Memory B cell (primary cell): ENCODE measurements at regions not wholly inside any gene's neighbourhood (a gene's known extent, or its start where the extent isn't known, plus 50 kb on each side); places are given as distances from the start of the nearest gene placed in this dataset.

Source experiments
- ATAC-seq: fragments of 150-1000 bp; cut with Tn5 transposase; 2 replicates; pipeline ENCODE4 v1.10.0; 2021; ENCODE audit warnings: low read depth, mild to moderate bottlenecking, moderate library complexity
- DNase-seq, 2 donors: peaks; one replicate each; pipeline ENCODE4 v3.0.0; 2022; ENCODE audit warnings: low spot score in 2 of 2
- H3K27ac Mint-ChIP-seq: one replicate; pipeline ENCODE4 v1.8.0; 2022; ENCODE audit warnings: mild to moderate bottlenecking, moderate library complexity, mixed read lengths
- H3K27me3 Mint-ChIP-seq: one replicate; pipeline ENCODE4 v1.8.0; 2022; ENCODE audit warnings: mixed read lengths
- H3K36me3 Mint-ChIP-seq: one replicate; pipeline ENCODE4 v1.8.0; 2022; ENCODE audit warnings: mild to moderate bottlenecking, mixed read lengths
- H3K4me1 Mint-ChIP-seq: one replicate; pipeline ENCODE4 v1.8.0; 2022; ENCODE audit warnings: mixed read lengths
- H3K4me3 Mint-ChIP-seq: one replicate; pipeline ENCODE4 v1.8.0; 2022; ENCODE audit warnings: mild to moderate bottlenecking, moderate library complexity, mixed read lengths
- H3K9me3 Mint-ChIP-seq: one replicate; pipeline ENCODE4 v1.8.0; 2022; ENCODE audit warnings: mixed read lengths

DNA sequence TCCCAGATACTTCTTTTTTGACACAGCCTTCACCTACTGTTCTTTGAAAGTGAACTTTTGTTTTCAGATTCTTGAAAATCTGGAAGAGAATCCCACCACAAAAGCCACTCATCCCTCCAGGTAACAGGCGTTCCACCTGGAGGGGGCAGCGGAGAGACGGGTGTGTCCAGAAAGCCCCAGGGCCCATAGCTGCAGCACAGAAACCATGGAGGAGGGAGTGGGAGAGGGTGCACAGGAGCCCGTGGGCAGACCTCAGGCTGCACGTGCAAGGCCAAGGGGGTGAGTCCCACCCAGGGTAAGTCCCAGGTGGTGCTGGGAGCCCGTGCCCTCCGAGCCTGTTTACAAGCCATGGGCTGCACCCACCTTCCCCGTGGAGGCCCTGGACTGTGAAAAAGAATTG lies 86.5 kb downstream of the PSMG1 start:
- H3K4me3 Mint-ChIP-seq: no peak overlapping the region
- H3K27ac Mint-ChIP-seq: no peak overlapping the region
- no peaks in the 10 kb centered on the region for H3K9me3 Mint-ChIP-seq
- H3K36me3 Mint-ChIP-seq: no peaks in the 10 kb centered on the region
- DNase-seq (no peak), ATAC-seq (no peak)
- no peaks in the 10 kb centered on the region for H3K27me3 Mint-ChIP-seq
- peaks cover 8% of the 10 kb centered on the region for H3K4me1 Mint-ChIP-seq

DNA sequence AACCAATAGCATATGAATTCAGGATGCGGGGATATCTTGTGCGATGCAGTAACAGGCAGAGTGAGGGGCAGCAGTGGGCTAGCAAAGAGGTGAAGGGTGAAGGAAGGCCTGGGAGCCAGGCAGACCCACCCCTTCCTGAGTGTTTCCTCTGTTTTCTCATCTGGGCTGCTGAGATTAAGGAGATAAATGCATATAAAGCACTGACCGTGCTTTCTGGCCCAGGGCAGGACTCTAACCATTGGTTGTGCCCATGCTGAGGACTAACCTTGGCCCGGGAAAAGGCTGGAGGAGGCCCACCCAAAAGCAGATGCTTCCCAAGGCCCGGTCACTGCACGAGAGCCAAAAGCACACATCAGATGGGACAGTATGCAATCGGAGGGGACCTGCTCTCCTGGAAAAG lies 87.6 kb downstream of the PSMG1 start:
- ATAC-seq (no peak), DNase-seq (no peak)
- H3K4me1 Mint-ChIP-seq: peaks cover 8% of the 10 kb centered on the region
- H3K9me3 Mint-ChIP-seq: no peaks in the 10 kb centered on the region
- H3K36me3 Mint-ChIP-seq: no peaks in the 10 kb centered on the region
- H3K4me3 Mint-ChIP-seq: no peak overlapping the region
- no peak overlapping the region for H3K27ac Mint-ChIP-seq
- H3K27me3 Mint-ChIP-seq: peaks cover 3% of the 10 kb centered on the region

- H3K36me3 Mint-ChIP-seq: no peaks in the 10 kb centered on the region
- H3K4me1 Mint-ChIP-seq: peaks cover 8% of the 10 kb centered on the region
- peaks cover 5% of the 10 kb centered on the region for H3K27me3 Mint-ChIP-seq
- DNase-seq (no peak), ATAC-seq (no peak)
- no peaks in the 10 kb centered on the region for H3K9me3 Mint-ChIP-seq
- no peak overlapping the region for H3K27ac Mint-ChIP-seq
- no peak overlapping the region for H3K4me3 Mint-ChIP-seq
Measured at GRCh38 chr21:39094847-39095579, 88.2 kb downstream of the PSMG1 start.

- peaks cover 8% of the 10 kb centered on the region for H3K4me1 Mint-ChIP-seq
- ATAC-seq (no peak), DNase-seq (no peak)
- no peaks in the 10 kb centered on the region for H3K9me3 Mint-ChIP-seq
- H3K36me3 Mint-ChIP-seq: no peaks in the 10 kb centered on the region
- peaks cover 5% of the 10 kb centered on the region for H3K27me3 Mint-ChIP-seq
- no peak overlapping the region for H3K4me3 Mint-ChIP-seq
- H3K27ac Mint-ChIP-seq: no peak overlapping the region
Measured at GRCh38 chr21:39094087-39094780, 89.0 kb downstream of the PSMG1 start.

DNA sequence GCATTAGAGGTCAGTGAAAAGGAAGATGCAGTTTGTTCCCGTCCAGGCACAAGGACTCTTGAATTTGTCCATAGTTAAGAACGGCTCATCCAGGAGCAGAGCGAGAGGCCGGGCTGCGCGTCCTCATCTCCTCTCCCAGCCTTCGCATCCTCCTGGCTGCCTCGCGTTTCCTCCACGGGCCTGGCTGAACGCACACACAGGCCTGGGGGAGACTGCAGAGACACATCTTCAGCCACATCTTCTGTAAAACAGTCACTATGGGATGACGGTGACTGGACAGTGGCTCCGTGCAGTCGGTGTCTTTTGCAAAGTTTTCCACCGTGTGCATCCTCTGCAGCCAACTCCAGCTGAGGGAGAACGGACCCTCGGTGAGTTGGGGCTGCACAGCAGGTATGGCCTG lies 89.7 kb downstream of the PSMG1 start:
- H3K4me3 Mint-ChIP-seq: no peak overlapping the region
- H3K36me3 Mint-ChIP-seq: no peaks in the 10 kb centered on the region
- peaks cover 5% of the 10 kb centered on the region for H3K27me3 Mint-ChIP-seq
- DNase-seq (no peak), ATAC-seq (no peak)
- H3K4me1 Mint-ChIP-seq: peaks cover 8% of the 10 kb centered on the region
- H3K9me3 Mint-ChIP-seq: no peaks in the 10 kb centered on the region
- H3K27ac Mint-ChIP-seq: no peak overlapping the region

DNA sequence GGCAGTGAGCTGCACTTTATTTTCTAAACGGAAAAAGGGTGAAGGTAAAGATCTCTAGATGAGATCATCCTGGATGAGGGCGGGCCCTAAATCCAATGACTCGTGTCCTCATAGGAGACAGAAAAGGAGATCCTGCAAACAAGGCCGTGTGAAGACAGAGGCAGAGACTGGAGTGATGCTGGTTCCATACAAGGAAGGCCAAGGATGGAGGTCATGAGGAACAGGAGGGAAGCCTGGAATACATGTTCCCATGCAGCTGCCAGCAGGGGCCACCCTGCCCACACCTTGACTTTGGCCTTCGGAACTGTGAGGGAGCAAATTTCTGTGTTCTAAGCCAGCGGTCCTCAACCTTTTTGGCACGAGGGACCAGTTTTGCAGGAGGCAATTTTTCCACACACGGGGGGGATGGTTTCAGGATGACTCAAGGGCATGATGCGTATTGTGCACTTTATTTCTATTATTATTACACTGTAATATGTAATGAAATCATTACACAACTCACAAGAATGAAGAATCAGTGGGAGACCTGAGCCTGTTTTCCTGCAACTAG lies 94.3 kb downstream of the PSMG1 start:
- Mint-ChIP-seq H3K27ac (no peak overlapping the region), H3K4me1 (peaks cover under 1% of the 10 kb centered on the region), H3K36me3 (no peaks in the 10 kb centered on the region), H3K27me3 (peaks cover 10% of the 10 kb centered on the region), H3K4me3 (no peak overlapping the region), H3K9me3 (no peaks in the 10 kb centered on the region)
- no peak for ATAC-seq
- no peak for DNase-seq

DNA sequence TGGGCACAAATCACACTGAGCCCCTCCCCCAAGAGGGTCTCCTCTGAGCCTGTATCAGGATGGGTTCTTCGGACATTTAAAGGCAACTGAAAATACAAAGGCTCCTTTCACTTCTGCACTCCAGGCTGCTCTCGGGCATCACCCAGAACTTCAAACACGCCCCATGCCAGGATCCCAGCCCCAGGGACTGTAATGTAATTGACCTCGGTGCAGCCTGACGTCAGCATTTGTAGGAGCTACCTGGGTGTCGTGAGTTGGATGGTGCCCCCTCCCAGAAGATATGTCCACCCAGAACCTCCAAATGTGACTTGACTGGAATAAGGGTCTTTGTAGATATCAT lies 95.2 kb downstream of the PSMG1 start:
- Mint-ChIP-seq H3K9me3 (no peaks in the 10 kb centered on the region), H3K36me3 (no peaks in the 10 kb centered on the region), H3K27me3 (peaks cover 13% of the 10 kb centered on the region), H3K27ac (no peak overlapping the region), H3K4me3 (no peak overlapping the region), H3K4me1 (no peaks in the 10 kb centered on the region)
- no peak for ATAC-seq
- DNase-seq: no peak

DNA sequence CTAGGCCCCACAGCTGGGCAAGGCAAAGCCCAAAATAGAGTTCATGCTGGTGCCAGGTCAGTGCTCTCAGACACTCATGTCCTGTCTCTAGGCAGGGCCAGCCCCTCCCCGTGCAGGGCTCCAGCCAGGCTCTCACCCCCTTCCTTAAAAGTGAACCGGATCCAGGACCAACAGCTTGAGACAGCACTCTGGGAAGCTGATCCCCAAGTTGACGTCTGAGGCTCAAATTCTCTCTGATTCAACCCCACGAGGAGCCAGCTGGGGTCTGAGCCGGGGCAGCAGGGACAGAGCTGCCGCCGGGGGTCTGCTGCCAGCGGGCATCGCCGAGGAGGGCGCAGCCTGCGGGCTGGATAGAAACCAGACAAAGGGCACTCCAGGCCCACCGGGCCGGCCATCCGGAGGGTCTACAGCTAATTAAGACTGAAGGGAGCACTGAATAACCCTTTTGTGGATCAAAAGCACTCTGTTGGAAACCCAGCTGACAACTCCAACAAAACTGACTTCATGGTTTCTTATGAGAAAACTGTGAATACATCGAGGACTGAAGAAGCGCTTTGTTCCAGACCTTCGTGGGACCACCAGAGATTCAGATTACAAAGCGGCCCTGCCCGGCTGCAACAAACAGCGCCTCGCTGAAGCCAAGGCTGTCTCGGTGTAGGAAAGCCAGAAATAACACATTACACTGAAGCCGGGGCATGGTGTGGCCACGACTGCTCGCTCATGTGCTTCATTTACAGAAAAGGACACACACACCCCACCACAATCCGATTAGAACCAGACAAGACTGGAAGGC lies 95.8 kb downstream of the PSMG1 start:
- ATAC-seq (no peak), DNase-seq (no peak)
- Mint-ChIP-seq H3K4me1 (no peaks in the 10 kb centered on the region), H3K4me3 (no peak overlapping the region), H3K36me3 (no peaks in the 10 kb centered on the region), H3K9me3 (no peaks in the 10 kb centered on the region), H3K27me3 (peaks cover 13% of the 10 kb centered on the region), H3K27ac (no peak overlapping the region)

DNA sequence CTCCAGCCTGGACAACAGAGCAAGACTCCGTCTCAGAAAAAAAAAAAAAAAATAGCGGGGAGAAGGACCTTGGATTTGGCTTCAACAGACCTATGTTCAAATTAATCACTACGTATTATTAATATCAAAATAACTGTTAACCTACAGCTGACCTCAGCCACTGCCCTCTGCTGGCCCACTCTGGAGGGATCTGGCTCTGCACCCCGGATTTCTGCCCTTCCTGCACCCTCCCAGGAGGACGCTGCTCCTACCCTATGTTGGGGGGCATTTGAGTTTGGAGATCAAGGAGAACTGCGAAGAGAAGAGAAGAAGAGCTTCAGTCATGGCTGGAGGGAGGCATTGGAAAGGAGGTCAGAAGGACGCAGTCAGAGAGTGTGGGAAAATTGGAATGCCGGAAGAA lies 96.7 kb downstream of the PSMG1 start:
- no peak overlapping the region for H3K4me3 Mint-ChIP-seq
- DNase-seq (no peak), ATAC-seq (no peak)
- H3K9me3 Mint-ChIP-seq: no peaks in the 10 kb centered on the region
- no peaks in the 10 kb centered on the region for H3K36me3 Mint-ChIP-seq
- H3K27me3 Mint-ChIP-seq: peaks cover 13% of the 10 kb centered on the region
- no peak overlapping the region for H3K27ac Mint-ChIP-seq
- H3K4me1 Mint-ChIP-seq: no peaks in the 10 kb centered on the region

DNA sequence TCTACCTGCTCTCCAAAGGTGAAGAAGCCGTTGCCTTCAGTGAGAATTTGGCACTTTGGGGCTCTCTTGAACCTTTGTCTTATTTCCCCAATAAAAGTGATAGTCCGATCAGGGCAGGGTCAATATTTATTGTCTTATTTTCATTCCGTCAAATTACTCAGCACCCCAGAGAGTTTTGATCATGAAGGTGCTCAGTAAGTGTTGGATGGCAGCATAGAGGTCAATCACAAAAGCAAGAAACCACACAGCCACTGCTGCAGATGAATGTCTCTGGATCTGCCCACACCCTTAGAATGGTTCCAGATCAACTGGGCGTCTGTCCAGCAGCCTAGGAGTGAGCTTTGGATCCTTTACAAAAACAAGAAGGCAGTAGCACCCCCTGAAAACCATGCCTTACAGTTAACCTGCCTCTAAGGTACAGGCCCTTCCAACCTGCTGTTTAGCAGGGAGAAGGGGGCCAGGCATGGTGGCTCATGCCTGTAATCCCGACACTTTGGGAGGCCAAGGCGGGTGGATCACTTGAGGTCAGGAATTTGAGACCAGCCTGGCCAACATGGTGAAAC lies 97.3 kb downstream of the PSMG1 start:
- H3K27me3 Mint-ChIP-seq: peaks cover 10% of the 10 kb centered on the region
- DNase-seq (no peak), ATAC-seq (no peak)
- H3K9me3 Mint-ChIP-seq: no peaks in the 10 kb centered on the region
- no peak overlapping the region for H3K4me3 Mint-ChIP-seq
- no peaks in the 10 kb centered on the region for H3K36me3 Mint-ChIP-seq
- H3K4me1 Mint-ChIP-seq: no peaks in the 10 kb centered on the region
- no peak overlapping the region for H3K27ac Mint-ChIP-seq

GRCh38 chr21:39084979-39085729 lies 98.1 kb downstream of the PSMG1 start:
- H3K4me3 Mint-ChIP-seq: no peak overlapping the region
- no peak overlapping the region for H3K27ac Mint-ChIP-seq
- H3K36me3 Mint-ChIP-seq: no peaks in the 10 kb centered on the region
- ATAC-seq (no peak), DNase-seq (no peak)
- H3K4me1 Mint-ChIP-seq: no peaks in the 10 kb centered on the region
- H3K27me3 Mint-ChIP-seq: peaks cover 9% of the 10 kb centered on the region
- no peaks in the 10 kb centered on the region for H3K9me3 Mint-ChIP-seq

GRCh38 chr21:39084073-39084472 lies 99.2 kb downstream of the PSMG1 start:
- no peaks in the 10 kb centered on the region for H3K36me3 Mint-ChIP-seq
- H3K27me3 Mint-ChIP-seq: peaks cover 9% of the 10 kb centered on the region
- ATAC-seq (no peak), DNase-seq (no peak)
- H3K4me3 Mint-ChIP-seq: no peak overlapping the region
- H3K4me1 Mint-ChIP-seq: no peaks in the 10 kb centered on the region
- no peak overlapping the region for H3K27ac Mint-ChIP-seq
- H3K9me3 Mint-ChIP-seq: no peaks in the 10 kb centered on the region

DNA sequence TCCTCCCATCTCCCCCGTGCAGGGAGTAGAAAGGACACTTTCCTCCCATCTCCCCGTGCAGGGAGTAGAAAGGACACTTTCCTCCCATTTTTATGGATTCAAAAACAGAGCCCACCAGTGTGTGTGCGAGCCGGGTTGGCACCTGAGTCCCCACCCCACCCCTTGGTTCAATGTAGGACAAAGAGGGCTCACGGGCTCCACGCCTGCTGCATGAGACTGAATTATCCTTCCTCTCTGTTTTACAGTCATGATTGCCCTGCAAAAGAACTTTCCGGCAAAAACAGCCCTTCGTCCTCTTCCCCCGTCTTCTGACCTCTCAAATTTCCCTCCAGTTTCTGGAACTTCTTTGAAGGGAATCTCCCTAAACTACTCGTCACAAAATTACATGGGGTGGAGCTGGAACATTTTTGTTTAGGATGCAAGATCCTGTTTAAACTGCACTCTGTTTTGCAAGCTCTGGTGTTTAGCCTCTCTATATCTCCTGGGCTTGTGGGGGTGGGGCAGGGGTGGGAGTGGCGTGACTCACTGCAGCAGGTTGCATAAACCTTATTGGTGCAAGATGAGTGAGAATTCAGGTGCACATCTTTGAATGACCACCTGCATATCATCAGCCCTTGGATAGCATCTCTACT lies 99.8 kb downstream of the PSMG1 start:
- H3K36me3 Mint-ChIP-seq: no peaks in the 10 kb centered on the region
- peaks cover 9% of the 10 kb centered on the region for H3K27me3 Mint-ChIP-seq
- no peak overlapping the region for H3K4me3 Mint-ChIP-seq
- H3K4me1 Mint-ChIP-seq: no peaks in the 10 kb centered on the region
- H3K9me3 Mint-ChIP-seq: no peaks in the 10 kb centered on the region
- H3K27ac Mint-ChIP-seq: no peak overlapping the region
- DNase-seq (no peak), ATAC-seq (no peak)
